ENCODE measurements at regions not wholly inside any gene's neighbourhood (a gene's known extent, or its start where the extent isn't known, plus 50 kb on each side); places are given as distances from the start of the nearest gene placed in this dataset.

DNA sequence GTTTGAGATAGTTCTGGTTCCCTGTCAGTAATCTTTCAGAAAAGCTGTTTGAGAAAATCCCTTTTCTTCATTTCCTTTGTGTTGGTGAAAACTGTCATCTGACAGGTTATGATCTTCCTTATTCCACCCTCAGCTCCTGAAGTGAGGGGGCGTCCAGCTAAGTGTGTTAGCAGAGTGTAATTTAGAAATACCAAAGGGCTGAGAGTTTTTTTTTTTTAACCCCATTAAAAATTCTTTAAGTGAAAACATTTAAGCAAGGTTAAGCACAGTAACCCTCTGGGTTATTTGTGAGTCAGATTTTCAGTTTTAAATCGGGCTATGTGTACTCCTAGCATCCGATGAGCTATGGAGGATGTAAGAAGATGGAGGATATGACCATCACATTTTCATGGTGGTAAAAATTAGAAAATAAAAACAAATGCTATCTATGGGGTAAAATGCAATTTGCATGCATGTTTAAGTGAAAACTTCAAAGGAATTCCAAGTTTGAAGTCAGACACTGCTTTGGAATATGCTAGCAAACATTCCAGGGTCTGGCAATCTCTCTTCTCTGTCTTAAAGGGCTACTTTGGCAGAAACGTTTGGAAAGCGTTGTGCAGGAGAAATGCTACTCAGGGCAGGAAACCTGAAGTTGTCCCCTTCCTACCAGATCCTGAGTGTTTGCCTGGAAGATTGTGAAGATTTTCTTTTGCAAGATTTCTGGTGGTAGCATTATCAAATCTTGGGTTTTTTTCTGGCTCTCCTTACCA, 197.0 kb upstream of the PRICKLE1 start:
- TF ChIP-seq, protein P1, sequence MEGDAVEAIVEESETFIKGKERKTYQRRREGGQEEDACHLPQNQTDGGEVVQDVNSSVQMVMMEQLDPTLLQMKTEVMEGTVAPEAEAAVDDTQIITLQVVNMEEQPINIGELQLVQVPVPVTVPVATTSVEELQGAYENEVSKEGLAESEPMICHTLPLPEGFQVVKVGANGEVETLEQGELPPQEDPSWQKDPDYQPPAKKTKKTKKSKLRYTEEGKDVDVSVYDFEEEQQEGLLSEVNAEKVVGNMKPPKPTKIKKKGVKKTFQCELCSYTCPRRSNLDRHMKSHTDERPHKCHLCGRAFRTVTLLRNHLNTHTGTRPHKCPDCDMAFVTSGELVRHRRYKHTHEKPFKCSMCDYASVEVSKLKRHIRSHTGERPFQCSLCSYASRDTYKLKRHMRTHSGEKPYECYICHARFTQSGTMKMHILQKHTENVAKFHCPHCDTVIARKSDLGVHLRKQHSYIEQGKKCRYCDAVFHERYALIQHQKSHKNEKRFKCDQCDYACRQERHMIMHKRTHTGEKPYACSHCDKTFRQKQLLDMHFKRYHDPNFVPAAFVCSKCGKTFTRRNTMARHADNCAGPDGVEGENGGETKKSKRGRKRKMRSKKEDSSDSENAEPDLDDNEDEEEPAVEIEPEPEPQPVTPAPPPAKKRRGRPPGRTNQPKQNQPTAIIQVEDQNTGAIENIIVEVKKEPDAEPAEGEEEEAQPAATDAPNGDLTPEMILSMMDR (conservative IDR thresholded peaks at IDR 0.05; ENCODE audit: low read depth, low read length): no peak
- DNase-seq (ENCODE audit: low read depth): no peak
- H3K4me3 ChIP-seq (ENCODE audit: low read length): no peak overlapping the region

DNA sequence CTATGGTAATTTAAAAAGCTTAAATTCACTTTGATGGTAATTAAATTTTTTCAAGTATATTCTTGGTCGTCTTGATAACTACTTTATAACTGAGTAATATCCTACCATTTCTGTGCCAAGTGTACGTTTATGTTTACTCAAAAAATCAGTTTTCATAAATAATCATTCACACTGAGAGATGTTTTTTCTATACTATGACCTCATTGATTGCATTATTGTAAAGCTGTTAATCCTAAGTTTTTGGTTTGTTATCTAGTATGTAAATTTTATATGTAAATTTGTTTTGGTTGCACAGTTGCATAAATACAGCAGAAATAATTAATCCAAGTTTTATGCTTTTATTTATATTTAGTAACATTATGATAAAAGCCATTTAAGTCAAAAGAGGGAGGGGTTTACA, 196.4 kb upstream of the PRICKLE1 start:
- TF ChIP-seq, protein P1 (conservative IDR thresholded peaks at IDR 0.05; ENCODE audit: low read depth, low read length): no peak
- H3K4me3 ChIP-seq (ENCODE audit: low read length): no peak overlapping the region
- DNase-seq (ENCODE audit: low read depth): no peak

DNA sequence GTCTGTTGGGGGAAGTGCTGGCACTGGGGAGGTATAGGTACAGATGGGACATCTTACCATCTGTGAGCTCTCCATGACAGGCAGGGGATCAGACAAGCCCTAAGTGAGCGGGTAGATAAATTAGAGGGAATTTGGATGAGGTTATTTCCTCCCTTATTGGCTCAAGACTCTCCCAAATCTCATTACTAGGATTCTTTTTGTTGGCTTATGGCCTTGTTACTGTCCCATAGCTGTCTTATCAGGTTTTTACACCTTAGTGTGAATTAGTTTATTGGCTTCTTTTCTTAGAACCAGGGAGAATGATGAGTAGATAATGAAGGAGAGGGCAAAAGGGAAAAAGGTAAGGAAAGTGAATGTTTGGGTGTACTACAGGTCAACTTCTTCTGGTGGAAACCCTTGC, 191.1 kb upstream of the PRICKLE1 start:
- no peak for DNase-seq (ENCODE audit: low read depth)
- TF ChIP-seq, protein P1 (conservative IDR thresholded peaks at IDR 0.05; ENCODE audit: low read depth, low read length): no peak
- no peak overlapping the region for H3K4me3 ChIP-seq (ENCODE audit: low read length)

DNA sequence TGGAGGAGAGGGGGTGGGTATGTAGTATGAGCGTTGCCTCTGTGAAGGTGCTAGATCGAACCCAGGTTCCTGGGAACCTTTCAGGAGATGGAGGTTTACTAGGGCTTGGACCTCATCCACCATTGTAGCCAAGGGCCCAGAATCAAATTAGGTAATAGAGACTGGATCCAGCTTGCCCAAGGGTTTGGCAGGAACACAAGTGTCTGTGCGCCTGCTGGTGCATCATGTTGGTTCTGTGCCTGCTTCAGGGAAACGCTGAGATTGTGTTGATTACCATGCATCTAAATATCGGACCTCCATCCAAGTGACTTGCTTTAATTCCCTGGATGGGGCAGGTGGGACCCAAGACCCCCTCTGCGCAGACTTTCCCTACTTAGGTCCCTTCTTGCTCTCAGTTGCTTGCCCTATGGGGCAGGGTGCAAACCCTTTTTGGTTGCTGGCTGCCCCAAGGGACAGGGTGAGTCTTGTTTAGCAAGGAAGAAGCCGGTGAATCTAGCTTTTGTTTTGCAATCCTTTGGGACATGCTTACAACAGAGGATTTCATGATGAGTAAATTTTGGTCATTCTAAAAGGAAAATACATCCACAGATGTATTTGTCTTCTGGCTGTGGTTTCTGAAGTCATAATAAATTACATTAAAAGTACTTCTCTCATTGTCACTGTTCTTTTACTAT, 189.8 kb upstream of the PRICKLE1 start:
- H3K4me3 ChIP-seq (ENCODE audit: low read length): no peak overlapping the region
- DNase-seq (ENCODE audit: low read depth): no peak
- TF ChIP-seq, protein P1 (conservative IDR thresholded peaks at IDR 0.05; ENCODE audit: low read depth, low read length): no peak

DNA sequence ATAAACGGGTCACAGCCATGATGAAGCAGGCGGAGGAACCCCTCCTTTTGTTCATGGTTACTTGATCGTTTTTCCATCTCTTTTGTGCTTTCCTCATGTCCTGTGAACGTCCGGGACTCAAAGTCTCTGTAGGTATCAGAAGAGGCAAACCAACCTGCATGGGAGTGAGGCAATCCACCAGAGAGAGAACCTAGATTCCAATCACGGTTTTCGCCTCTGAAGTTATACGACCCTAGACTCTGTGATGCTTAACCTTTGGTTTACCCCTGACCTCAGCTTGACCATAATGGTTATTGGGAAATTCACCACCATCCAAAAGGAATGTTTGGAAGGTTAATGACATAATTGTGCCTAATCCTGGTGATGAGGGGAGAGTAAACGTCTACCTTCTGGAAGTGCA, 186.8 kb upstream of the PRICKLE1 start:
- DNase-seq (ENCODE audit: low read depth): no peak
- TF ChIP-seq, protein P1 (conservative IDR thresholded peaks at IDR 0.05; ENCODE audit: low read depth, low read length): no peak
- no peak overlapping the region for H3K4me3 ChIP-seq (ENCODE audit: low read length)

DNA sequence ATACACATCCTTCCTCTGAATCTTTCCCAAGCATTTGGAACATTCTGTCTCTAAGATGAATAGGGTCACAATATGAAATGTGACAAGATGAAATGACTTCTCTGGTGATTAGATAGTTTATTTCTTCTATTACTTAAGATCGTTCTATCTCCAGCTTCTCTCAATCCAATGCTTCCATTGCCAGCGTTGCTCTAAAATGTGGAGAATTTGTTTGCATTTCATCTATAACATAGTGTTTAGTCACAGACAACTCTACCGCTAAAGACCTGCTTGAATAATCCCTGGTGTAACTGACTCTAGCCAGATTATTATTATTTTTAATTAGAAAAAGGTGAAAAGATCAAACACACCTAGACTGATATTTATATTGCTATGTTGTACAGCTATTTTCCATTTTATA, 184.7 kb upstream of the PRICKLE1 start:
- no peak overlapping the region for H3K4me3 ChIP-seq (ENCODE audit: low read length)
- DNase-seq (ENCODE audit: low read depth): no peak
- TF ChIP-seq, protein P1 (conservative IDR thresholded peaks at IDR 0.05; ENCODE audit: low read depth, low read length): no peak

DNA sequence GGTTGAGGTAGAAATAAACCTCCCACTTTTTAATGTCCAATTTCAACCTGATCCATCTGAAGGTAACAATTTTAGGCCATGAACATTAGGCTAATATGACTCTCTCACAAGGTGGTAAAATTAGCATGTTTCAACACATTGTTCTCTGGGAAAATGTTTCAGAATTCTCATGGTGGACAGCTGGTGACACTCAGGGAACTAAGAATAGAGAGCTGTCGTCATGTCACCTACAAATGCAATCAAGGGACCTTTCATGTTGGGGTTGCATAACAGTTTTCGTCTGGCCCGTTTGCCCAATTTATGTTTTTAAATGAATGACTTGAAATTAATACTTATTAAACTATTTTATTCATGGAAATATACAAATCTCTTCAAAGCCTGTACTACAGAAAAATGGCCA, 180.7 kb upstream of the PRICKLE1 start:
- H3K4me3 ChIP-seq (ENCODE audit: low read length): no peak overlapping the region
- TF ChIP-seq, protein P1 (conservative IDR thresholded peaks at IDR 0.05; ENCODE audit: low read depth, low read length): no peak
- DNase-seq (ENCODE audit: low read depth): no peak

Data from retinal pigment epithelial cell (primary cell).